Fibroblast of villous mesenchyme (primary cell): ENCODE measurements at regions not wholly inside any gene's neighbourhood (a gene's known extent, or its start where the extent isn't known, plus 50 kb on each side); places are given as distances from the start of the nearest gene placed in this dataset.
"Not testable (repeated sequence)": the region's sequence is repeated elsewhere in the genome, so short reads cannot be mapped to it uniquely, and the experiment has no call there.

ENCODE experiments used
- DNase-seq: peaks from one replicate; pipeline ENCODE4 v3.0.0-alpha.2; 2010; ENCODE audit warnings: low read depth
- H3K4me3 ChIP-seq: 2 replicates; pipeline ENCODE4 v1.5.1; 2011; ENCODE audit warnings: low read depth, mild to moderate bottlenecking, low read length
- TF ChIP-seq, protein P1 (sequence below): IDR thresholded peaks from 2 replicates; pipeline ENCODE4 v1.5.1; 2012; ENCODE audit warnings: low read depth, mild to moderate bottlenecking, low read length; ENCODE audit not compliant: insufficient read depth

DNA sequence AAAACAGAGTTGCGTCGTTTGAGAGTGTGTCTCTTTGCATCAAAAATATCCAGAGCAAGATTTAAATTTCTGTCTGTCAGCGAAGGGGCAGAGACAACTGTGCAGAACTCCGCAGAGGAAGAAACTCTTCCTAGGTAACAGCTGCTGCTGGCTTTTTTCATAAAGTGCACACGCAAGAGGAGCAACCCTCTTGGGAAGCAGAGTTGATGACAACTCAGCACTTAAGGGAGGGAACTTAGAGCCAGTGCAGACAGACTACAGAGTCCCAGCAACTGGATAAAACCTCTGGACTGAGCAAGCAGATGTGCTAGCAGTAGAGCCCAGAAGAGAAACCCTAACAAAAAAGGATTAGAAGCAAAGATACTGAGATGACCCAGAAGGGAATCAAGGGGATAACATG is 337.1 kb downstream of the PCNX1 start:
- no peak overlapping the region for H3K4me3 ChIP-seq
- DNase-seq, result peak; percentile 81
- TF ChIP-seq, protein P1, sequence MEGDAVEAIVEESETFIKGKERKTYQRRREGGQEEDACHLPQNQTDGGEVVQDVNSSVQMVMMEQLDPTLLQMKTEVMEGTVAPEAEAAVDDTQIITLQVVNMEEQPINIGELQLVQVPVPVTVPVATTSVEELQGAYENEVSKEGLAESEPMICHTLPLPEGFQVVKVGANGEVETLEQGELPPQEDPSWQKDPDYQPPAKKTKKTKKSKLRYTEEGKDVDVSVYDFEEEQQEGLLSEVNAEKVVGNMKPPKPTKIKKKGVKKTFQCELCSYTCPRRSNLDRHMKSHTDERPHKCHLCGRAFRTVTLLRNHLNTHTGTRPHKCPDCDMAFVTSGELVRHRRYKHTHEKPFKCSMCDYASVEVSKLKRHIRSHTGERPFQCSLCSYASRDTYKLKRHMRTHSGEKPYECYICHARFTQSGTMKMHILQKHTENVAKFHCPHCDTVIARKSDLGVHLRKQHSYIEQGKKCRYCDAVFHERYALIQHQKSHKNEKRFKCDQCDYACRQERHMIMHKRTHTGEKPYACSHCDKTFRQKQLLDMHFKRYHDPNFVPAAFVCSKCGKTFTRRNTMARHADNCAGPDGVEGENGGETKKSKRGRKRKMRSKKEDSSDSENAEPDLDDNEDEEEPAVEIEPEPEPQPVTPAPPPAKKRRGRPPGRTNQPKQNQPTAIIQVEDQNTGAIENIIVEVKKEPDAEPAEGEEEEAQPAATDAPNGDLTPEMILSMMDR, result no peak

DNA sequence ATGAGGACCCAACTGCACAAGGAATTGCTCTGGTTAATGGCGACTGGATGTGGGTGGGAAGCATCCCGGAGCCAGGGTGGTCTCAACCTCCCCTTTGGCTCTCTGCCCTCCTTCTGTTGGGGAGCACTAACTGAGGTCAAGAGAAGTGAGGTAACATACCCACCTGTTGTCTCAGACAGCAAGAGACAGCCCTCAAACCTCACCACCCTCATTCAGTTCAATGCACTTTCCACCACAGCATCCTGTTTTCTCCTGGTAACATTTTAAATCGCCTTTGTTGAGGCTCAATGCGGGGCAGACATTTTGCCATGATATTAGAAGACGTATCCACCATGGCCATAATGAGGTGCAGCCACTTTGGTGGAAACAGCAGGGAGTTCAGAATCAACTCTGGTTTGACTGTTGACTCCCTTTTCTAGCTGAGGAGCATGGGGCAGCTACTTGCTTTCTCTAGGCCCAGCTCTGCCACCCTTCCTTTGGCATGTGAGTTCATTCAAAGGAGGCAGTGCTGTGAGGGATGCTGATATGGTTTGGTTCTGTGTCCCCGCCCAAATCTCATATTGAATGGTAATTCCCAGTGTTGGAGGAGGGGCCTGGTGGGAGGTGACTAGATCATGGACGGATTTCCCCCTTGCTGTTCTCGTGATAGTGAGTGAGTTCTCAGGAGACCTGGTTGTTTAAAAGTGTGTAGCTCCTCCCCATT is 338.6 kb downstream of the PCNX1 start:
- TF ChIP-seq, protein P1, result no peak
- DNase-seq, result no peak
- H3K4me3 ChIP-seq, result no peak overlapping the region

DNA sequence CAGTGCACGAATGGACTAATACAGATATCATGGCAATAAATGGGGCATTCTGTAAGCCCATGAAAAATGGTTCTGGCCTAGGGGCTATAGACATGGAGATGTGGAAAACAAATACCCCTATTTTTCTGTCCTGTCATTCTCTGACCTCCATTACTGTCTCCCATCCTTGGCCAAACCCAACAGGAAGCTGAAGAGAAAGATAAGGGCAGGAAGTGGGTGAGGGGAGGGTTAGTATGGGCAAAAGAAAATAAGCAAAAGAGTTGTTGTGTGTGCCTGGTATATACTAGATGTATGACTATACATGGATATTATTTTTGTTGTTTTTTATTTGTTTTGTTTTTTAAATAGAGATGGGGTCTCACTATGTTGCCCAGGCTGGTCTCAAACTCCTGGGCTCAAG is 339.3 kb downstream of the PCNX1 start:
- TF ChIP-seq, protein P1, result no peak
- no peak for DNase-seq

DNA sequence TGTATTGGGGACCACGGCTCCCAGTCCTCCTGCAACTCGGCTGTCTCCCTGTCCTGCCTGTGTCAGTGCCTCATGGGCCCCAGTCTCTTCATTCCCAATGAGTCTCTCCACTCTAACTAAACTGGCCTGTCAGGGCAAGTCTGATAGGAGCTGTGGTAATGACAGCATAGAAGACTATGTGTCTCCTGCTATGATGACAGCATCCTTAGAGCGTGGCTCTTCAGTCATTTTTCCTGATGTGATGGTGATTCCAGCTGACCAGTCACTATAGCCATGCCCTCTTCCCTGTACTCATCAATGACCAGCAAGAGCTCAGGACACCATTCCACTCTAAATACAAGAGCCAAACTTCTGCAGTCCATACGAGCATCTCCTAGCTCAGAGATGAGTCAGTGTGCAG is 339.8 kb downstream of the PCNX1 start:
- H3K4me3 ChIP-seq, result no peak overlapping the region
- no peak for DNase-seq
- TF ChIP-seq, protein P1, result no peak

More for the DNA sequence above, 339.3 kb downstream of the PCNX1 start:
- no peak overlapping the region for H3K4me3 ChIP-seq

DNA sequence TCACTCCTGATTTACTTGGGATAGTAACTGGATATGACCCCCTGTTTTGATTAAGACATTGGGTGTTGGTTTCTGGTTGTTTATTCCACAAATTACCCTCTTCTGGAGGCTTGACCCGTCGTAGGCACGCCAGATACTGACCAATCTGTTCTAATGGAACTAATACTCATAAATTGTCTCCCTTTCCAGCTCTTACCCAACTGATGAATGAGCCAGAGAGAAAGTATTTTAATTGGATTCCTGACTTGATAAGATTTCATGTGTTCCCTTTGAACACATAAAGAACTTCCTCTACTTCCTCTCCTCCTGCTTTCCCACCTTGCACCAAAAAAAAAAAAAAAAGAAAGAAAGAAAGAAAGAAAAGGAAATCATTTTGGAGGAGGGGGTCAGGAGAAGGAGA is 340.9 kb downstream of the PCNX1 start:
- H3K4me3 ChIP-seq, result no peak overlapping the region
- TF ChIP-seq, protein P1, result no peak
- DNase-seq, result peak; percentile 91

DNA sequence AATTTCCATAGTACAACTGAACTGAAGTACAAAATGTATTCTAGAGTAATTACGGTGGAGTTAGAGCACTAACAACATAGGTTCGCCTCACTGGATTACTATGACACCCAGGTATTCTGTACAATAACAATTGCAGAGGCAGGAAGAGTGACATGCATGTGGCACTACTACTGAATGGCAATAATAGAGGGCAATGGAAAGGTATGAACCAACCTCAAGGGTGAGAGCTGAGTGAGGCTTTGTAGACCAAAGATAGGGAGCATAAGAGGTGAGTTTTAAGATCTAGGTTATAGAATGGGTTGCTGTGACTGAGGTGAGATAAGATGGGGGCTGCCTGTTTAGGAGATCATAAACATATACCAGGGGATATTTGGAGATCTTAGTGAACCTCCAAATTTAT is 343.1 kb downstream of the PCNX1 start:
- TF ChIP-seq, protein P1, result no peak
- no peak overlapping the region for H3K4me3 ChIP-seq
- DNase-seq, result no peak

DNA sequence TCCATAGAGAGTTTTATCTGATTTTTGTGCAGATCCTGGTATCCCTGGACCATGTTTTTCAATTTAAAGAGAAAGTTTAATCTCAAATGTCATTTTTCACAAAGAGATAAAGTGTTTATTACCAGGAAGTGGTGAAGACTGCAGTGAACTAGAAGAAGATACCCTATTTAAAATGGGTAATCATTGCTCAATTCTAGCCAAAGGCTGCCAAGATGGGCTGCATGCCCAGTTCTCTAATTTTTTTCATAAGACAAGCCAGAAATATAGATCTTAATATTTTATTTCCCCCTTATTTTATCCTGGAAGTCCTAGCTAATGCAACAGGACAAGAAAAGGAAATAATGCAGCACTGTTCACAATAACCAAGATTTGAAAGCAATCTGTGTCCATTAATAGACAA is 343.5 kb downstream of the PCNX1 start:
- DNase-seq, result peak; percentile 80
- no peak overlapping the region for H3K4me3 ChIP-seq
- TF ChIP-seq, protein P1, result no peak

DNA sequence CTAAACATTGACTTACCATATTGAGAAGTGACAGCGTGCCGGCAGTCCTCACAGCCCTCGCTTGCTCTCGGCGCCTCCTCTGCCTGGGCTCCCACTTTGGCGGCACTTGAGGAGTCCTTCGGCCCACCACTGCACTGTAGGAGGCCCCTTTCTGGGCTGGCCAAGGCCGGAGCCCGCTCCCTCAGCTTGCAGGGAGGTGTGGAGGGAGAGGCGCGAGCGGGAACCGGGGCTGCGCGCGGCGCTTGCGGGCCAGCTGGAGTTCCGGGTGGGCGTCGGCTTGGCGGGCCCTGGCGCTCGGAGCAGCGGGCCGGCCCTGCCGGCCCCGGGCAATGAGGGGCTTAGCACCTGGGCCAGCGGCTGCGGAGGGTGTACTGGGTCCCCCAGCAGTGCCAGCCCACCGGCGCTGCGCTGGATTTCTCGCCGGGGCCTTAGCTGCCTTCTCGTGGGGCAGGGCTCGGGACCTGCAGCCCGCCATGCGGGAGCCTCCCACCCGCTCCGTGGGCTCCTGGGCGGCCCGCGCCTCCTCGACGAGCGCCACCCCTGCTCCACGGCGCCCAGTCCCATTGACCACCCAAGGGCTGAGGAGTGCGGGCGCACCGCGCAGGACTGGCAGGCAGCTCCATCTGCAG is 346.9 kb downstream of the PCNX1 start:
- H3K4me3 ChIP-seq, result peak overlapping the region; percentile 51
- not testable (repeated sequence) for DNase-seq
